ENCODE measurements at regions not wholly inside any gene's neighbourhood (a gene's known extent, or its start where the extent isn't known, plus 50 kb on each side); places are given as distances from the start of the nearest gene placed in this dataset.

DNA sequence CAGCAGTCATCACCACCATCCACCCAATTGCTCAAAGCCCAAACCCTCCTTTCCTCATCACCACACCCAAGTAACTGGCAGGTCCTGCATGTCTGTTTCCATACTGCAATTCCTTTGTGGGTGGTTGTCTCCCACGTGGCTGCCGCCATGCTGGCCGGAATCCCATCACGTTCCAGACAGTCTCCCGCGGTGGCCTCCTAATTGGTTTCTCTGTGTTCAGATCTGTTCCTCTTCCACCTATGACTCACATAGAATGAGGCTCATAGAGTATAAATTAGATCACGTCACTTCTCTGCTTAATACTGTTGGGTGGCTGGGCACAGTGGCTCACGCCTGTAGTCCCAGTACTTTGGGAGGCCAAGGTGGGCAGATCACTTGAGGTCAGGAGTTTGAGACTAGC, 813.0 kb downstream of the TYW1 start:
- H2BK15ac ChIP-seq (ENCODE audit: low read length), result no peak overlapping the region

More for the DNA sequence above, 813.0 kb downstream of the TYW1 start:
- H3K9me3 ChIP-seq (ENCODE audit: insufficient read depth in 2 of 2, low read depth in 1 of 2, low read length in 1 of 2), result no peaks in the 10 kb centered on the region
- no peak for FAIRE-seq
- no peaks in the 10 kb centered on the region; the same call in 1 of the 2 replicates for H3K23me2 ChIP-seq (ENCODE audit: low read depth, low read length)
- H3K4me3 ChIP-seq (ENCODE audit: extremely low read depth in 1 of 4, insufficient read depth in 2 of 4, low read depth in 3 of 4, low read length in 4 of 4), result no peak overlapping the region
- H3K14ac ChIP-seq (ENCODE audit: insufficient read length), result no peak overlapping the region
- H4K8ac ChIP-seq (ENCODE audit: extremely low read depth, insufficient read depth, low read length), result no peak overlapping the region
- H4K5ac ChIP-seq (ENCODE audit: insufficient read length, low read depth, low read length), result no peak overlapping the region
- no peak overlapping the region for H2BK12ac ChIP-seq (ENCODE audit: low read depth, low read length)
- H3K79me2 ChIP-seq (ENCODE audit: control insufficient read depth in 1 of 2, insufficient read depth in 2 of 2, low read length in 2 of 2), result no peaks in the 10 kb centered on the region
- no peaks in the 10 kb centered on the region for H3K79me1 ChIP-seq (ENCODE audit: low read depth, low read length)
- WGBS, 2 experiments (ENCODE audit: extremely low coverage in 1 of 2, insufficient coverage in 1 of 2, insufficient read length in 1 of 2, insufficient replicate concordance in 2 of 2, low coverage in 1 of 2, low lambda C conversion rate in 2 of 2, missing lambda C conversion rate in 1 of 2), result 94% methylated on average over 8 of the region's 8 CpGs; no CpG with 5 or more reads in 1 of the 2 experiments
- H3K56ac ChIP-seq (replicated peaks; ENCODE audit: insufficient read length, low read depth, low read length), result no peak overlapping the region
- H3K36me3 ChIP-seq (ENCODE audit: control insufficient read depth in 2 of 4, insufficient read depth in 4 of 4, low read length in 3 of 4), result no peaks in the 10 kb centered on the region
- H2AFZ ChIP-seq (ENCODE audit: low read length), result no peak overlapping the region
- H2BK20ac ChIP-seq (ENCODE audit: low read length), result no peak overlapping the region
- H3K27ac ChIP-seq (ENCODE audit: low read depth, low read length), result no peak overlapping the region
- no peak overlapping the region for H2BK120ac ChIP-seq (replicated peaks; ENCODE audit: low read depth, low read length)
- no peaks in the 10 kb centered on the region for H3K27me3 ChIP-seq (replicated peaks in 1 of 4; ENCODE audit: control insufficient read depth in 3 of 4, extremely low read depth in 1 of 4, insufficient read depth in 3 of 4, low read length in 3 of 4)
- H3K4ac ChIP-seq (replicated peaks; ENCODE audit: insufficient read length, low read depth, low read length), result no peak overlapping the region
- no peak overlapping the region for H3K23ac ChIP-seq (ENCODE audit: insufficient read length)
- H3K4me1 ChIP-seq (replicated peaks in 1 of 4; ENCODE audit: control insufficient read depth in 3 of 4, insufficient read depth in 4 of 4, low read length in 3 of 4), result no peaks in the 10 kb centered on the region
- no peak overlapping the region for H3K4me2 ChIP-seq (ENCODE audit: insufficient read depth in 1 of 2, low read depth in 2 of 2, low read length in 2 of 2)
- H3K18ac ChIP-seq (ENCODE audit: extremely low read depth, low read length), result no peak overlapping the region
- H4K20me1 ChIP-seq (replicated peaks in 1 of 2; ENCODE audit: control insufficient read depth in 1 of 2, insufficient read depth in 2 of 2, low read length in 2 of 2), result no peaks in the 10 kb centered on the region
- no peak overlapping the region for H3K9ac ChIP-seq (replicated peaks in 1 of 4; ENCODE audit: extremely low read depth in 1 of 4, low read depth in 3 of 4, low read length in 3 of 4)
- H2BK5ac ChIP-seq (ENCODE audit: low read depth, low read length), result no peak overlapping the region
- TF ChIP-seq BACH1 (IDR thresholded peaks at IDR 0.05; ENCODE audit: low read length) (no peak), POU5F1 (IDR thresholded peaks at IDR 0.05; ENCODE audit: low read depth, low read length) (no peak), USF2 (IDR thresholded peaks at IDR 0.05; ENCODE audit: low read length) (no peak), RNF2 (IDR thresholded peaks at IDR 0.05; ENCODE audit: borderline replicate concordance, low read depth, low read length, missing control alignments, poor library complexity, severe bottlenecking) (no peak), EZH2 (IDR thresholded peaks at IDR 0.05; ENCODE audit: low read depth, low read length, severe bottlenecking) (no peak), SIN3A (conservative IDR thresholded peaks at IDR 0.05 in 1 of 2, IDR thresholded peaks at IDR 0.05 in 1 of 2; ENCODE audit: low read depth in 1 of 2, low read length in 2 of 2) (no peak), SAP30 (IDR thresholded peaks at IDR 0.05; ENCODE audit: insufficient read depth, insufficient replicate concordance, low read length) (no peak)
- H4K91ac ChIP-seq (replicated peaks; ENCODE audit: insufficient read length, low read length), result no peak overlapping the region
- H2AK5ac ChIP-seq (ENCODE audit: low read depth, low read length), result no peak overlapping the region
- DNase-seq (ENCODE audit: low read depth in 1 of 2, low spot score in 2 of 2), result no peak
- ChIA-PET CTCF (ENCODE audit: partially characterized antibody) (no interaction called here), POLR2A (ENCODE audit: partially characterized antibody) (no interaction called here)

Measured in H1 (cell line).